GM18519 (cell line): ENCODE measurements at regions not wholly inside any gene's neighbourhood (a gene's known extent, or its start where the extent isn't known, plus 50 kb on each side); places are given as distances from the start of the nearest gene placed in this dataset.

Experiments used
- ATAC-seq: cut with Tn5 transposase; IDR thresholded peaks from one replicate; pipeline ENCODE4 v1.9.1; 2021; ENCODE audit warnings: mild to moderate bottlenecking, moderate library complexity; ENCODE audit not compliant: unreplicated experiment, low FRiP score

DNA sequence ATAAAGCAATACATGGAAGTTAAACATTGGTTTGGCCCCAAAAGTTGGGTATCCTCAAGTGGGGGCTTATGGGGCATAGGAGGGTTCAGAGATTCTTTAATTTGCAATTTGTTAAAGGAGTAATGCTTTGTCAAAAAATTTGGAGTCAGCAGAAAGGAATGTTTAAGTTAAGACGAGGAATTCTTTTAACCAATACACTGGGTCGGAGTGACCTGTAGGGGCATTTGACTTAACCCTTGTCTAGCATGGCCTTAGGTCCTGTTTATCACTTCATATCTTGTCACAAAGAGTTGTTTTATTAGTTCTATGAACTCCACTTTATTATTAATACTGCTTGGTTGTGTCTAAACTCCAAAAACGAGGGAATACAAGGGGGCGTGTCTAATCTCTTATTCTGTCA lies 656.1 kb upstream of the RORB start:
- ATAC-seq, result no peak

DNA sequence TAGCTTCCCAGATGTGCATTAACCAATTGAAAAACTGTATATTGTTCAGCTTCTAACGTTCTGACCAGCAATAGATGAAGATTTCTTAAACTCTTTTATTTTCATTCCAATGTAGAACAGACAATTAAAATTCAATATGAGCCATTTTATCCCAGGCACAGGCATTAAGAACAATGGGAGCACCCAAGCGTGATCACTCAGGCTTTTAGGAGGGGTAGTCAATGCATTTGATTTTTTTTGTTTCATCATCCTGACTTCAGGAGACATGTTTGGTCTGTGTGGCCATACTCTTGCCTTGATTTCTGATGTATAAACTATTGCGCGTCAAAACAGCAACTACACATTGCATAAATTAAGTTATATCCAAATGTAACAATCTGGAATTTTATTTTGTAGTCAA lies 653.0 kb upstream of the RORB start:
- ATAC-seq, result no peak

DNA sequence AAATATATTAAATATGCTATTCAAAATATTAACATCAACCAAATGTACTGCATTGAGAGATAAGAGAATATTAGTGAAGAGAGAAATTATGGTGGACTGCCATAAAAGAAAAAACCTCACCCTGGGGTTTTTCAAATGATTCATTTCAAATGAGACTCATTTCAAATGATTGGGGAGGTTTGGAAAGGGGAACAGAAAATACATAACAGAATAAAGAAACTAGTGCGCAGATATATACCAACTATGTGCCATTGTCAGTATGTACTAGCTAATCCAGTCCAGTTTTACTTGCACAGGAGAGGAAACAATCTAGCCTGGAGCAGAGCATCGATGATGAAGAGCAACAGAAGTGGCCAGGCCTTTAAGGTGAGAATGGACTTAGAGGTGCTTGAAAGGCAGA lies 651.6 kb upstream of the RORB start:
- no peak for ATAC-seq

DNA sequence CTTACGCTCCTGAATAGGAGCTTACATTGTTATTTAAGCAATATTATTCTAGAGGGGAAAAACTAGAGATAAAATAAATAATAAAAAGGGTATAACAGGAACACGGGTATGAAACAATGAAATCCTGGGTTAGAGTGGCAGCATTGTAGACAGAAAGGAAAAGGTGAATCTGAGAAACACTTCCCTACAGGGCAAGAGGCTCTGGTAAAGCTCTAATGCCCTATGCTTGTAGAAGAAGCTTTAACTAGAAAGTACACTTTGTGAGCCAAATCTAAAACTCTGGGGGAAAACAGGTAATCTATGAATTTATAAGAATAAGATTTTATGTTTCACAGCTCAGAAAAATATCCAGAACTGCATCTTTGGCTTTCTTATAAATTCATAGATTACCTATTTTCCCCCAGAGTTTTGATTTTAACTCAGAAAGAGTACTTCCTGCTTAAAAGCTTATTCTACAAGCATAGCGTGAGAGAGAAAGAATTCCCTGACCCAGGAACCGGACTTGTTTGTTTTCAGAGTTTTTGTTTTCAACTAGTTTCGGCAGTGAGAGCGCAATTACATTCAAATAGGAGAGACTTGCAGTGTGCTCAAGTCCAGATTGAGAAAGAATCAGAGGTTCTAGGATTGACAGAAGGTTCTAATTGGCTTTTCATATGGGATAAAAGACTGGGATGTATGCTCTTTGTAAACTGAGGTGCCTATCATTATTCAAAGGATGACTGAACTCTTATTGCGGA lies 651.0 kb upstream of the RORB start:
- no peak for ATAC-seq

DNA sequence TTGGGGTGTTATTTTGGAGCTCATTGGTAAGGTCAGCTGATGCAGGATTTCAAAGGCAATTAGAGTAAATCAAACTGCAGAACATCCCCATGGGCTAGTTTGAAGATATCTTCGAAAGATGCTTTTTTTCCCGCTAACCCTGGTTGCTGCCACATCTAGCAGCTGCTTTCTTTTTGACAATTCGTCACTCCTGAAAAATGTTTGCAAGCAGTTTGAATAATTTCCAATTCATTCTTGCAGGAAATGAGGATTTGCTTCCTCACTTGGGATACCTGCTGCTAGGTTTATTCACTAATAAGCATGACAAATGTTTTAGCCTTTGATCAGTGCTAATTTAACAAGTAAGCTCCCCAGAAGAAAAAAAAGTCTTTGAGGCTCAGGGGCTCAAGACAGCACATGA lies 649.6 kb upstream of the RORB start:
- no peak for ATAC-seq

DNA sequence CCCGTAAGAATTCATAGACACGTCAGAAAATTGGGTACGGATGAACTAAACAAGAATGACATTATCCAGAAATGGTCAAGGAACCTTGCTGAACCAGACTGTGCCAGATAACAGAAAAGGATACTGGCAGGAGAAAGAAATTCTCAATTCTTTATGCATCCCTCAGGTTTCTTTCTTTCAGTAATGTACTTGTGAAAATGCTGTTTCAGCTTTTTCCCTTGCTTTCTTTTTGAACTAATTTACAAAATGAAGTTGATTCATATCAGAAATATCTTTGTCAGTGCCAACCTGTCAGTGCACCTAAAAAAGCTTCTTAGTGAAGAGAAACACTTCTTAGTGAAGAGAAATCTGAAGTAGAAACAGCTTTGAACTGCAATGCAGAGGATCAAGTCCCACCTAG lies 643.6 kb upstream of the RORB start:
- ATAC-seq, result no peak

DNA sequence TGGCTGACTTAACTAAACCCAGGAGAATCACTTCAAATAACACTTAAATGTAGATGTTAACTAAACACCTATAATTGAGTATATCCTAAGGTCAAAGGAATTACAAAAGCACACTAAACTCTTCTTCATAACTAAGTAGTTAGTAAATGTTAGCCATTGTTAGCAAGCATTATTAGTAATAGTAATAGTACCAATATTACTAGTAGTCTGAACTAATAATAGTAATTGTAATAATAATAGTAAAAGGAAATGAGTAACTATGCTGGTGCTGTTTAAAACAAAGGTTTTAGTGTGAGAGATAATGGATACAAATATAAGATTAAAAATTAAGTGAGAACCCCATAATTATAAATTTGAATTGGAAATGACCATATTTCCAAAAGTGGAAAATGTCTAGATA lies 641.9 kb upstream of the RORB start:
- no peak for ATAC-seq

DNA sequence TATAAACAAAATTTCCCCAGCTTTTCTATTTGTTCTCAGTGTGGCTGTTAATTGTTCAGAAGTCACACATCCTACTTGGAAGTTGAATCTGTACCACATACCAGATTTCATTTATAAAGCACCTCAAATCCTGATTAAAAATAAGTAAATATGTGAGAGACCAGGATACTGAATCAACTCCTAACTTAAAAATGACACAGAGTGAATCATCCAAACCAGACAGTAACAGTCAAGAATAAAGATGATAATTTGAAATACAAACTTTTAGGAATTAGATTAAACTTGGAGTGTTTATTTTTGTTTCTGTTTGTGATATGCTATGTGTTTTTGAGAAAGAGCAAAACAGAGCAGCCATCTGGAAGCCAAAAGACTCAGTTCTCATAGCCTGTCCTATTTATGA lies 633.2 kb upstream of the RORB start:
- no peak for ATAC-seq

DNA sequence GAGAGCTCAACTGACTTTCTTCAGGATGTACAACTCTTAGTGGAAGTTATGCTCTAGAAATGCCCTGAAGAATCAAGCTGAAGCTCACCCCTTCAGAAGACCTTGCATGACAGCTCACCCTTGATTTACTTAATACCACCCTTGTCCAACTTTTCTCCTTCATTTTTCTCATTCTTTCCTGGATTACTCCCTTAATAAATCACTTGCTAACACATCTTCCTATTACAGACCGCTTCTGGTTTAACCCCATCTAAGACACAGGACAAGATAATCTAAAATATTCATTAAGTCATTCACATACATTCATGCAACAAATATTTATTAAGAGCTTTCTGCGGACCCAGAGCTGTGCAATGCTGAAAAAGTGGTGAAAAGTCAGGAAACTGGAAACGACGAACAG lies 630.7 kb upstream of the RORB start:
- no peak for ATAC-seq

DNA sequence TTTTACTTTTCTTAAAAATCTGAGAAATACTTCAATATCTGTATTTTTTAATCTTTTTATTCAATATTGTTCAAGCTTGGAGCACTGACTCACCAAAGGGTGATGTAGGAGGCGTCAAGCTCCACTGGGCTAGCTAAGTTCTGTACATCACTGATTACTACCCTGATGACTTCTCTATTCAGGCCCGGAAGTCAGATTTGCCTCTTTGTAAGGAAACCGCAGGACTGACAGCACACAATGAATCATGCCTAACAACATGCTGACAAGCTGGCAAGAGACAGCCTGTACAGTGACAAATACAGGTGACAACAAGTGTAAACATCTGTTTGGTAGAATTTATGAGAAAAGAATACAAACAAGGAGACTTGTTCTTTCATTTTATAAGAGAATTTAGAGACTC lies 627.9 kb upstream of the RORB start:
- ATAC-seq, result peak; percentile 98

DNA sequence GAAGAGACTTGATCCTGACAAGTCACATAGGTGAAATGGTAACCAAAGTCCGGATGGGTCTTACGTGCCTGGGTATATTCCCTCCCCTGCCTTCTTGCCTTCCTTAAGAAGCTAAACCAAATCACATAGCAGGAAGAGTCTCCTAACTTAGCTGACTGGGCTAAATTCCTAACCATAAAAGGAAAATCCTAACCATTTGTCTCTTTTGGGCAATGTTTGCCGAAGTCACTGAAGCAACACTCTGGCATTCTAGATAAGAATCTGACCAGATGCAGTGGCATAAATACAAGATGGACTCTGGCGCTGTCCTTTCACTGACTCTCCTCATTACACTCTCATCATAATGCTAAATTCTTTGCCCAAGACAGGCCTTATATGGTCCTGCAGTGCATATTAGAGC lies 625.5 kb upstream of the RORB start:
- no peak for ATAC-seq

DNA sequence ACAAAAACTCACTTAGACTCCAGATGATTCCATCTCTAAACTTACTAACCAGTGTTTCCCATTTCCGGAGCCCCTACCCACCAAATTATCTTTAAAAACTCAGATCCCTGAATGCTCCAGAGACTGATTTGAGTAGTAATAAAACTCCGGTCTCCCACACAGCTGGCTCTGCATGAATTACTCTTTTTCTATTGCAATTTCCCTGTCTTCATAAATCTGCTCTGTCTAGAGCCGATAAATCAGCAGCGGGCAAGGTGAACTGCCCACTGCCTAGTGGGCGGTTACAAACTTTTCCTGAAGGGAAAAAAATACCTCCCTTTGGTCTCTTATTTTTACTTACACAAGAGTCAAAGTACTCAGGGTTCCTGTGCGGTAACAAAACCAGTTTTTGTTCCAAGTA lies 624.4 kb upstream of the RORB start:
- ATAC-seq, result no peak

DNA sequence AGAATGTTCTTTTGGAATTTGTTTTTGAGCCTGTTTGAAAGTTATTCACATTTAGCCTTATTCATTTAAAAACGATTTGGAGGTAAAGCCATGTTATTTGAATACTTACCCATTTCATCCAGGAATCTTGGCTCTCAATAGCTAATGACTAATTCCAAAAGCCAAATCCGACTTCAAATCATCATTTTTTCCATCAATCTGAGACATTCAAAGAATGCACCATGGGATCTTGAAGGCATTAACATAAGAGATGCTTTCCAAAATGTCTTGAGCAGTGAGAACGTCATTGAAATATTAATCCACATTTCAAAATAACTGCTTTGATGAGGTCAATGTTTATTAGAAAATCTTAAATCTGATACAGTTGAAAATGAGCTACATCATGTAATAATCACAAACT lies 617.0 kb upstream of the RORB start:
- ATAC-seq, result no peak

DNA sequence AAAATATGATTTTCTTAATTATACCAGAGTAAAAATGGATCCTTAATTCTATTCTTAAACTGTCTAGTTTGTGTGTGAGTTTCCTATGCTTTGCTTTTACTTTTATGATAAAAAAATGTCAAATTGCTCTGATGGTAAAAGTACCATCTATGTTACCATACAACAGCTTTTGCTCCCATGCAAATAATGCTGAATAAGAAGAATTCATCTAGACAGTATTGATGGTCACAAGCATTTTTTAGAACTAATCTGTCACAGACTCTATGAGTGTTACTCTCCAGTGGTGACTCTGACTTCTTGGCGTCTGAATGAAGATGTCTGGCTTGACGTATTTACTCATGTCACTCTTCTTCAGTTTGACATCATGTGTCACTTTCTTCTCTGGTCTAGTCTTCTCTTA lies 608.1 kb upstream of the RORB start:
- no peak for ATAC-seq

DNA sequence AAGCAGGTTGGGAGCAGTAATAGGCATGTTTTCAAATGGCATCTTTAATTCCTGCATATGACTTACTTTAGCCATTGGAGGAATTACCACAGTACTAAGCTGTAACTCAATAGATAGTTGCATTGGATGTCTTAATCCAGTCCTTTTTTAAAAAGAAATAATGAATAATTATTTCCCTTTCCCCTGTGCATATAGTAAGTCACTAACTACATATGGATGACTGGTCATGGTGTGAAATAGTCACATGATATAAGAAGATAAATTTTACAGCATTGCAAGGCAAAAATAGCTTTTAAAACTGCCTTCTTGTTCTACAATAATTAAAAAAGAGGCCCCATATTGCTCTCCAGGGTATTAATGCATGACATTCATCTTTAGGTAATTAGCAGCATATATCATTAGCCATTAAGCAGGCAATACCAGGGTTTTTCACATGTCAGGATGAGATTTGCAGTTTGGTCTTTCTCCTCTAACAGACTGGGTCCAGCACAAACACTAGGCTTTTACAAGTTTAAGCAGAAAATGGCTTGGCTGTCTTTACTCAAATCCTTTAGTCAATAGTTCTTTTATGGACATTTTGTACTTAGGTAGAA lies 606.4 kb upstream of the RORB start:
- no peak for ATAC-seq

DNA sequence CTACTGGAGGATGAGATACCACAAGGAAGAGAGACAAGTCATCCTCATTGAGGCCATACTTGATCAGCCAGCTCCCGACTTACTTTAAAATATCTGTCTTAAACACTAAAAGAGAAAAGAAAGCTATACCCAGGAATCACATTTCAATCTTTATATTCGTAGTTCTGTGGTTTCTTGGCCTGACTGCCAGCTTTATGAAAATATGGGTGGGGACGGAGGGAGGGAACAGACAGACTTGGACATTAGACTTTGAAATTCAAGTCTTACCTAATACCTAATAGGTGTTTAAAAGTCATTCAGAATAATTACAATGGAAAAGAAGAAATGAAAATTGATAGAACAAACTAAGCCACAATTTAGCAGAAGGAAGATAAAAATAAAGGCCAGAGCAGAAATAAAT lies 604.8 kb upstream of the RORB start:
- no peak for ATAC-seq

DNA sequence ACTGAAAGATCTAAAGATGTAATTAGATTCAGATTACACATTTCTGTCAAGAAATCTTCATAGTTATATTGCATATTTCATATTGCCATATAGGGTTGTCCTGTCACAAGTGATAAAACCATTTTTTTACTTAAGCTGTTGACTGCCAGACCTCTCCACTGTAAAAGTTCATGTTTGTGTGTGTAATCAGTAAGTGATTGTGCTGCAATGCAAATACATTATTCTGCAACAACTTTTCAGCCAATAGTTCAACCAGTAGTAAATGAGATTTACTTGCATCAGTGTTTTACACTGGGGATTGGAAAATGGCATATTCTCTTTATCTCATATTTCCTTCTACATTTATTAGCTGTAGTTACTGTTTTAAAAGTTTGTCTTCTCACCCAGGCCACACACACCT lies 603.9 kb upstream of the RORB start:
- ATAC-seq, result no peak

DNA sequence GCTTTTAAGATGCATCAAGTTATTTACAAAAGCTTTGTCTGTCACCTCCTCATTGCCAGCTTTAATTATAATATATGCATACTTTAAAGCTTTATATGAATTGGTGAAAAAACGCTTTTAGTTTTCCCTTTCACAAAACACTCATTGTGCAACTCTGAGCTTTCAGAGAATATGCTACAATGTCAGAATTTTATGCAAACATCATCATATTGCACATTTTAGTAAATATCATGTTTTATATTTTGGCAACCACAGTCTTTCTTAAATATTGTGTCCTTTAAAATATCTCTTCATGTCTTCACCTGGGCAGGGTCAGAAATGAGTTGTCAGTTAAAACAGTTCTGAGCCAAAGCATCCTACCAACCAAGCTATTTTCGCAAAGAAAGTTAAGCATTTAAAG lies 601.1 kb upstream of the RORB start:
- ATAC-seq, result no peak

DNA sequence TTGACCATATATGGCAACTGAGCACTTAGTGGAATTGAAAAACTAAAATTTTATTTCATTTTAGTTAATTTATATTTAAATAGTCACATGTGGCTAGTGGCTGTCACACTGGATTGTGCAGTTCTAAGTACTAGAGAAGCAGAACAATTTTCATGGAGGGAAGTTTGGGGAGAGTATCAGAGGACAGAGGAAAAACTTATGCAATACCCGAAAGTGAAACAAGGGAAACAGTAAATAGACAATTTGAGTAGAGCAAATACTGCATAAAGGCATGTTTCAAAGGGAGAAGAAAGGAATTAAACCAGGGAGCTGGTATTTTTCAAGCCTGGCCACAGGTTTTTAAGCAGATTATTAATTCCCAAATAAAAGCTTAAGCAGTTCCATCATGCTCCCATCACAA lies 590.5 kb upstream of the RORB start:
- no peak for ATAC-seq

DNA sequence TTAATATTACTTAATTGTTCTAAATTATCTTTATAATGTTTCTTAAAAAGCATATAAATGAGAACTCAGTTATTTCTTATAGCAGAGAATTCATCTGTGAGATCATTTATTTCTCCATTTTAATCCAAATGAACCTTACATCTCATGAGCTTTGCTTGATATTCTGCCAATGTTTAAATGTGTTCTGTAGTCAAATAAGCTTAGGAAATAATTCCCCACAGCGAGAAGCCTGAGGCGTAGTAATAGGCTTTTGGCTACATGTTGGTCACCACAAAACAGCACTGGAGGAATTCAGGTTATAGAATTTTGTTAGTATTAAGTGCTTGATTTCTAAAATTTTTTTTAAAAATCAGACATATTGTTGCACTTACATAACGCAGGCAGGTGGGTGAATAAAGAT lies 585.3 kb upstream of the RORB start:
- ATAC-seq, result no peak

DNA sequence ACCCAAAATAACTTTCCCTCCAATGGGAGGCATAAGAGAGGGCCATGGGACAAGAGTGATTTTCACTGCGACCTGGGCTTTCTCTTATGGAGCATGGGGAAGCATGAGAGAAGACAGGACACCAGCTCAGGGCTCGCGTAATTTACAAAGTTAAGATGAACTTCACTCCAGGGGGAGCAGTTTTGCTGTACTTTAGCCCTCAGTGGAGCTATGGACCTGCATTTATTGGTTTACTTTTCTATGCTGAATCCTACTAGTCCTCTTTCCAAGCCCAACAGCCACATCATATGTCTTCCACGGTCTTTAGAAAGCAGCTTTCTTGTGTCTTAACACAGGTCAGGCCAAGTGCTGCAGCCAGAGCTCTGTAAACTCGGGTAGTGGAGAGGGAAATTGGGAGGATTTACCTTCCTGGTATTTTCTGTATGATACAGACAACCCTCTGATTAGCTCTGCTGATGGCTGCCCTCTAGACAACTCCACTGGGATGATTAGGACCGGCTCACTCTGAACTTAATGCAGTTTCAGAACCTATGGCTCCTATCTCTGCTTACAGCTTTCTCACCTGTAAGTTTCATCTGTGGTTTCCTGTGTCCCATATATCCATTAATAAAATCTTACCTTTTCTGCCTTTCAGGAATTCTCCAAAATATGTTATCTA lies 581.0 kb upstream of the RORB start:
- no peak for ATAC-seq

DNA sequence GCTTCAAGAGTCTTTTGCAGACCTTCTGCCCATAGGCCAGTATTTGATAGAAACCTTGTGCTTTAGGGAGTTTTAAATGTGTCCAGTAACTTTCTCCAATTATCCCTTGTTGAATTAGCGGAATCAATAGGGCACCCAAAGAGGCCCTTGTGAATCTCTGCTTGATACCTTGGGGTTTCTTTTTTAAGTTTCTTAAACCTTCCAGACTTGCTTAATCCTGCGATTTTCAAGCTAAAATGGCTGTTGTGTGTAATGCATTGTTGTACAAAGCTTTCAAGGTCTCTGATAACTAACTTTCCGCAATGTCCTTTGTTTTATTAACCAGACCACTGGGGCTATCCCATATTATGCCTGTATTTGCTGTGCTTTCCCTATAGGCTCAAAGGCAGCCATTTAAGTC lies 577.4 kb upstream of the RORB start:
- ATAC-seq, result no peak
